ENCODE measurements at regions not wholly inside any gene's neighbourhood (a gene's known extent, or its start where the extent isn't known, plus 50 kb on each side); places are given as distances from the start of the nearest gene placed in this dataset.
"Not testable (repeated sequence)": the region's sequence is repeated elsewhere in the genome, so short reads cannot be mapped to it uniquely, and the experiment has no call there.

- not testable (repeated sequence) for ATAC-seq
These were observed 133.6 kb upstream of the VOPP1 start for GRCh38 chr7:55705728-55706450.

- ATAC-seq: 0 out of 3 replicates have a peak, but pooled peaks have one; percentile 37
These were observed 130.5 kb upstream of the VOPP1 start for GRCh38 chr7:55702831-55703230.

- not testable (repeated sequence) for ATAC-seq
These were observed 127.1 kb upstream of the VOPP1 start for GRCh38 chr7:55699450-55699842.

GRCh38 chr7:55698607-55699449 lies 126.5 kb upstream of the VOPP1 start:
- ATAC-seq: not testable (repeated sequence)

GRCh38 chr7:55695893-55696701 lies 123.8 kb upstream of the VOPP1 start:
- ATAC-seq: peak; percentile 91

GRCh38 chr7:55694484-55694883 lies 122.2 kb upstream of the VOPP1 start:
- ATAC-seq: not testable (repeated sequence)

- peak; percentile 53 for ATAC-seq
These were observed 116.7 kb upstream of the VOPP1 start for GRCh38 chr7:55688684-55689681.

- ATAC-seq: not testable (repeated sequence)
These were observed 116.0 kb upstream of the VOPP1 start for GRCh38 chr7:55688261-55688660.

- not testable (repeated sequence) for ATAC-seq
These were observed 115.0 kb upstream of the VOPP1 start for GRCh38 chr7:55687252-55687651.

- not testable (repeated sequence) for ATAC-seq
These were observed 114.5 kb upstream of the VOPP1 start for GRCh38 chr7:55686771-55687170.

GRCh38 chr7:55683501-55683900 lies 111.2 kb upstream of the VOPP1 start:
- not testable (repeated sequence) for ATAC-seq

- not testable (repeated sequence) for ATAC-seq
These were observed 103.3 kb upstream of the VOPP1 start for GRCh38 chr7:55675589-55675988.

- not testable (repeated sequence) for ATAC-seq
These were observed 101.2 kb upstream of the VOPP1 start for GRCh38 chr7:55673525-55673924.

GRCh38 chr7:55672084-55672483 lies 99.8 kb upstream of the VOPP1 start:
- not testable (repeated sequence) for ATAC-seq

- ATAC-seq: no peak
- TF ChIP-seq ISL1 (CRISPR knock-in tag; IDR thresholded peaks at IDR 0.05): no peak
- TF ChIP-seq RARB (CRISPR knock-in tag; IDR thresholded peaks at IDR 0.05): no peak
- no peak for TF ChIP-seq CSRNP3 (CRISPR knock-in tag; IDR thresholded peaks at IDR 0.05)
- no peak for TF ChIP-seq ZFP3 (CRISPR knock-in tag; IDR thresholded peaks at IDR 0.05)
- TF ChIP-seq TOX (CRISPR knock-in tag; IDR thresholded peaks at IDR 0.05; ENCODE audit: borderline replicate concordance): no peak
- no peak for TF ChIP-seq ARNTL (CRISPR knock-in tag; IDR thresholded peaks at IDR 0.05; ENCODE audit: borderline replicate concordance, low read depth)
- no peak for TF ChIP-seq ZFP30 (CRISPR knock-in tag; IDR thresholded peaks at IDR 0.05)
- no peak for TF ChIP-seq SNAI2 (CRISPR knock-in tag; IDR thresholded peaks at IDR 0.05)
- no peak for TF ChIP-seq CREB5 (CRISPR knock-in tag; IDR thresholded peaks at IDR 0.05; ENCODE audit: low read depth)
- no peak for TF ChIP-seq ZNF70 (CRISPR knock-in tag; IDR thresholded peaks at IDR 0.05)
These were observed 85.4 kb upstream of the VOPP1 start for GRCh38 chr7:55657654-55658053.
